NCI-H526 (cell line): ENCODE measurements at regions not wholly inside any gene's neighbourhood (a gene's known extent, or its start where the extent isn't known, plus 50 kb on each side); places are given as distances from the start of the nearest gene placed in this dataset.
A peak's percentile ranks its signal among the peaks of the same experiment; 100 is the strongest.

ENCODE experiments used
- DNase-seq, 2 experiments: peaks; one replicate each; lab custom pipeline; 2025; lab: John Stamatoyannopoulos, UW

DNA sequence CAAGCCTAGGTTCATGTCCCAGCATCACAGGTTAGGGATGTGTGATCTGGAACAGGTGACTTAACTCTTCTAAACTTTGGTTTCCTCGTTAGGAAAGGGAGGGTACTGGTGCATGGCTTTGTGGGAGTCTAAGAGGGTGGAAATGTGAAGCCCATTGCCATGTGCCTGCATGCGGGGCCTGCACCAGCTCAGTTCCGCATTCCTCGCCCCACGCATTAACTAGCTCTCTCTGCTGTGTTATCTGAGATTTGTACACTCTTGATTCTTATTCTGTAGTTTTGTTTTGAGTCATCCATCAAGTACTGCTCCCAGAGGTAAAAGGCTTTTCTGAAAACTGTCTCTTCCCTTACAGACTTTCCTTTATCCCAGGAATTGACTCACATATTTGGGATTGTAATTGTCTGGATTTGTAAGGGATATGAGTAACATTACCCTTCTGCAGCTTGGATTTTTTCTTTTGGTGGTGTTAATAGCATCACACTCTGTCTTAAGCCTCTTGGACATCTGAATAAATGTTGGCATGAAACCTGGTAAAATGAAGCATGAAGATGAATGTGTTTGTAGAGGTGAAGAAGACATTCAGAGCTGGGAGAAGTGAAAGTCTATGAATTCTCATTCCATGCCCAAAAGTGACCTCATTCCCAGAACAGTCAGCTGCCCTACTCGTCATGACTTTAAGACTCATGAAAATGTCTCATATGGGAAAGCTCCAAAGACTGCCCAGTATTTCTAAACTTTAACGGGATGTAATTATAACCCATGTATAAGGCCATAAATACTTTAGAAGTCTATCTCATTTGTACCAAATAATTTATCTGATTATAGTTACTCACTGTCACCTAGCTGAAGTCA is 357.3 kb downstream of the FOXA2 start:
- no peak for DNase-seq

DNA sequence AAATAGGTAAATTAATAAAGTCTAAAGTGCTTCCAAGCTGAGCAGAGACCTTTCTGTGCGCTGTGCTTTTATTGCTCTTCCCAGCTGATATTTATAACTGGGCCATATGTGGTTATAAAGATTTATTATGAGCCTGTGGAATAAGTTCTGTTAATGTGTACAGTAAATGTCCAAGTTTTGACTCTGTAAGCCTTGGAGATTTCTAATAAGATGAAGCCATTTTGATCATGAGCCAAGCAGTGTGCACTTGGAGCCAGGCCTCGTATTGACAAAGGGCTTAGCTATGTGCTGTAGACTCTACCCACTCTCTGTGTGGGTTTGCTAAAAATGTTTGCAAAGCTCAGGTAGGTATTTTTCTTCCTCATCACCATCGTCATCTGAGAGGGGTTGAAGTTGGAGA is 361.1 kb downstream of the FOXA2 start:
- no peak for DNase-seq

DNA sequence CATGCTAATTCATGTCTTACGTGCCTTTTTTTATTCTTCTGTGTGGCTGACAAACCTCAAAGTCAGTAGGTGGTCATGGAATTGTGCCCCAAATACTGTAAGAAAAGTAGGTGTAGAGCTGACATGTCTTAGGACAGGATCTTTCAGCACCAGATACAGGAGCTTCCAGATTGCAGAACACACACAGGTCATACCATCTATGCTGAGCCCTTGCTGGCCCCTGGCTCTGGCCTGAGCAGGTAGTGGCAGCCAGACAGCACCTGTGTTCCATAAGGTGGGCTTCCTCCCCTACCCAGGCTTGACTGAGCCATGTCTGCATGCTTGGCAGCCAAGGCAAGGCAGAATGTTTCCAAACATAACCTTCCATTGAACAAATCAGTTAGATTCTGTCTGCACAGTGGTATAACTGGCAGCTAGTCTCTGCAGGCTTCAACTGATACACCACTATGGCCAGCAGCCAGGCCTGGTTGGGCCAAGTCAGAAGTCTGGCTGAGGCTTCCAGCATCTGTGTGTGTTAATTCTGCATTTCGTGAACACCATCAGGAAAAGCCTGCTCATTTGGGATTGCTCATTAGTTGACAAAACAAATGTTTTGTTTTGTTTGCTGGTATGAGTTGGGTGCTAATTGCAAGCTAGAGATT is 366.5 kb downstream of the FOXA2 start:
- DNase-seq = no peak

DNA sequence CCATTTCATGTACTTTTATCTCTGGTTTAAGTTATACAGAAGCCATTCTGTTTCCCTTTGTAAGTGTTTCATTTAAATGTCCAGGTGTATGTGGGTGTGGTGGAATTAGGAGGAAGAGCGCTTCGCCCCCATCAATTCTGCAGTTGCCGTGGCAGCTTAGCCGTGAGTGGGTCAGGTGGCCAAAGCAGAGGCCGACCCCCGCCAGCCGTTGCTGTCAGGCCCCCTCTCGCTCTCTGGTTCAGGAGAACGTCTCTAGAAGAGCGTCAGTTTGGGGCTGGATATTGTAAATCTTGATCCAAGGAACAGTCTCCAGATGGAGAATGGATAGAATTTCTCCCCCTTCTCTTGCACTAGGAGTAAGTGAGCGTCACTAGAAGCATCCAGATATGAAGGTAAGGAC is 367.4 kb downstream of the FOXA2 start:
- DNase-seq = peak in 1 of 2 experiments; percentile 32

DNA sequence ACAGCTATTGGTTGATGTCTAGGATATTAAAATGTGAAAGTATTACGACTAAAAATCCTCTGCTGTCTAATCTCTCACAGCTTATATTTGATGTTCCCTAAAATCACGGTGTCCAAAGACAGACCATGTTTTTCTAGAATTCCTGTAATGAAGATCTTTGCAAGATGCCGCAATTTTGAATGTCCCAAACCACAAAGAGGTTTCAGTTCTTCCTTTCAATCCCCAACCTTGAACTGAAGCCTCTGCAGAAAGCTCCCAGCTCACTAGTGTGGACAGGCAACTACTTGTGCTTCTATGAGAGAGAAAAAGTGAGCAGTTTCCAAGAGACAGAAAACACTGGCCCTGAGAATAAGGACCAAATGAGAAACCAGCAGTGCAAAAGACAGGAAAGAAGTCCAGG is 370.1 kb downstream of the FOXA2 start:
- no peak for DNase-seq

DNA sequence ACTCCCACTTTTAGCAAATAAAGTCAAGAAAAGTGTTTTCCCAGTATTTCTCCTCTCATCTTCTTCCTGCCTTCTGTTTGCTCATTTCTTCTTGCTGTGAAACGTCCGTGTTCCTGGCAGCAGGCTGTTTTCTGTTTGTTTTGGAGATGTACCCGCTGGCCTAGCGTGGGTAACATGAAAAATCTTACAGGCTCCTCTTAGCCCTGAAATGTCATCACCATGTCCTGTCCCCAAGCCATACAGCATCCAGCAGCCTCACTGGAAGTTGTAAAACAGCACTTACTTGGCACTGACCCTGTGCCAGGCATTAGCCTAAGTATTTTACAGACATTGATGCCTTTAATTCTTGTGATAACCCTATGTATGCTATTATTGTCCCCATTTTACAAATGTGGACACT is 371.1 kb downstream of the FOXA2 start:
- no peak for DNase-seq

DNA sequence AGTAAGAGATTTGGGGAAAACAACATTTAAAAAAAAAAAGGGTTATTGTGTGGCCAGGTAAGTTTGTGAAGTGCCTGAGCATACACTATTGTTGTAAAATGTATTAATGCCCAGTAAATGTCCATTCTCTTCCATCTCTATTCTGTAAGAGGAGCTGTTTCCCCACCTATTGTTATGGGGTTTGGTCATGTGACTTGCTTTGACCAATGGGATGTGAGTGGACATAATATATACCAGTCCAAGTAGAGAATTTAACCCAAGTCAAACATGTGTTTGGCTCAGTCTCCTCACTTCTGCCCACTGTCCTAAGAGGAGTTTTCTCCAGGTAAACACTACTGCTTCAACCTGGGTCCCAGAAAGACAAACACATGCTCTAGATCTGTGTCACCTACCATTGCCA is 377.1 kb downstream of the FOXA2 start:
- DNase-seq = peak in 1 of 2 experiments; percentile 4

DNA sequence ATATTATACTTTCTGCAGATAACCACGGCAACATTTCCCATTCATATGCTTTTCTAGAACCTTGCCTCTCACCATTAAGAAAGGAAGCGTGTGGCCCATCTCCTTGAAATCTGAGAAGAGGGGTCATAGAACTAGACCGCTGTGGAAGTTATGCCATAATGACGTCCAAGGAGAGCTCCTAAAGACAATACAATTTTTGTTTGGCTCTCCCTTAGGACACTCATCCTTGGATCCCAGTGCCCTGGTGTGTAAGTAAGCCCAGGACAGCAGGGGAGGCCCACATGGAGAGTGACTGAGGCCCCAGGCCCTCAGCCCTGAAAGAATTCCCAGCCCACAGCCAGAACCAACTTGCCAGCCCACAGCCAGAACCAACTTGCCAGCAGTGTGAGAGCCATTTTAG is 379.6 kb downstream of the FOXA2 start:
- no peak for DNase-seq

DNA sequence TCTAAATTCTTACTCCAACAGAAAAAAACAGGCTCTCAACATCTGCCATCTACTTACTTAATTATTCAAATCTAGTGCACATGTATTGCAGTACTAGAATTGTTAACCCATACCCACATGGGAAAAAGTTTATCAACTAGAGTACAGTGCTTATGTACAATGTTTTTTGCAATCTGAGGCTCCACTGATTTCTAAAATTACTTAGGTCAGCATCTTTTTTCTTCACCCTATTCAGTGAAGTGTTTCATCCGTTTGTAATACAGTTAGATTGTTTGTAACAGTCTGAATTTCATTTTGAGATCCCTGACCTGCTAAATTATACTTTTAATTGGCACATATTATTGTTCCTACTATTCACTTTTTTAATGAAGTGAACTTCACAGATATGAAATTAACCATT is 402.2 kb downstream of the FOXA2 start:
- no peak for DNase-seq

DNA sequence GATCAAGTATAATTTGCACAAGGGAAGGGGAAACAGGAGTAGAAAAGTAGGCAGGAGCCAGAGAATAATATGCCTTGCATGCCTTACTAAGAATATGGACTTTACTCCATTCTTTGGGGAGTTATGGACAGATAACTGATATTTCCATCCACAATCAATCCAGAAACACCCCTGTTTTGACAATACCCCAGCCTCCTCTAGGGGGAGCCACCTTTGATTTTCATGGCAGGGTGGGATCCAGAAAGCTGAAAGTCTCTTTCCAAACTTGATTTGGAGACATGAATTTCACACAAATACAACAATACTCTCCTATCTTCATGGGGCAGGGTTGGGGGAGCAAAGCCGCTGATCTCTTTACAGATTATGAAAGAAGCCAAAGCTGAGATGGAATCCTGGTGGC is 404.1 kb downstream of the FOXA2 start:
- no peak for DNase-seq

DNA sequence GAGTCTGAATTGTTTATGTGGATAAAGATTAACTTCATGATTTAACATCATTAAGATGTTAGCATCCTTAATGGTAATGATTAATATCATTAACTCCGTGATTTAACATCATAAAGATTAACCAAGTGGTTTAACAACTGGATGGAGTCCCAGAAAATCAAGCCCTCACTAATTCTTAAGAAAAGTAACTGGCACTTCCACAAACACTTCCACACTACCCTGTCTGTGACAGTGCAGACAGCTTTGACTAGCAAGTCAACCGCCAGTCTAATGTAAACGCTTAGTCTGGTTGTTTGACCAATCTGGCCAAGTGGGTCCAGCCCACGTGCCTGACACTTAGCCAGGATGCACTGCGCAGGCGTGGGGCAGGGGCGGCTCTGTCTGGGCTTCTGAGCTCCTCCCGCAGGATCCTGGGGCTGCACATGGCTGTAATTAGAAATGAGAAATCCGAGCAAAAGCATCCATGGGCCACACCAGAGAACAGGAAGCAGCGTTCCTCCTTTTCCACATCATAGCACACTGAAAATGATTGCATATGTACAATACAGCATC is 424.2 kb downstream of the FOXA2 start:
- no peak for DNase-seq

DNA sequence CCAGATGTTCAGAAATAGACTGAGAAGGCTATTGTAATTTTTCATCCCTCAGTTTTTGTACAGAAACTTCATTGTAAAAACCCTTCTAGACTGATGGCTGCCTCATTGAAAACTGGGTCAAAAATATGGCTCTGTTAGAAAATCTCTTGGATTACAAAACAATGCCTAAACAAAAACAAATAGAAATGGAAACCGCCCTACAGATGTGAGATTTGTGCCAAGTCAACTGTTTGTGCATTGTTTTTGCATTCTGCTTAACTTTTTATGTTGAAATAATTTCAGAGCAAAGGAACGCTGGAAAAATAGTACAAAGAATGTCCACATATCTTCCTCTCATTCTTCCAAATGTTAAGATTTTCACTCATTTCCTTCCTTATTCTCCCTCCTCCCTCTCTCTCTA is 425.1 kb downstream of the FOXA2 start:
- DNase-seq = no peak

DNA sequence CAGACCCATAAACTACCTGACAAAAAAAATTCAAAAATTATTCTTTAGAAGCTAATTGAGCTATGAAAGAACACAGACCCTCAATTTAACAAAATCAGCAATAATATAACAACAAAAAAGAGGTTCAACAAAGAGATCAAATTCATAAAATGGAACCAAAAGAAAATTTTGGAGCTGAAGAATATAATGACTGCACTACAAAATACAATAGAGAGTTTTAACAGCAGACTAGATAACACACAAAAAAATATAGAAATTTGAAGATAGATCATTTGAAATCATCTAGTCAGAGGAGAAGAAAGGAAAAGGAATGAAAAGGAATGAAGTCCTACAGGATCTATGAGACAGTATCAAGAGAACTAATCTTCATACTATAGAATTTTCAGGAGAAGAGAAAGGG is 422.1 kb downstream of the PAX1 start:
- no peak for DNase-seq

DNA sequence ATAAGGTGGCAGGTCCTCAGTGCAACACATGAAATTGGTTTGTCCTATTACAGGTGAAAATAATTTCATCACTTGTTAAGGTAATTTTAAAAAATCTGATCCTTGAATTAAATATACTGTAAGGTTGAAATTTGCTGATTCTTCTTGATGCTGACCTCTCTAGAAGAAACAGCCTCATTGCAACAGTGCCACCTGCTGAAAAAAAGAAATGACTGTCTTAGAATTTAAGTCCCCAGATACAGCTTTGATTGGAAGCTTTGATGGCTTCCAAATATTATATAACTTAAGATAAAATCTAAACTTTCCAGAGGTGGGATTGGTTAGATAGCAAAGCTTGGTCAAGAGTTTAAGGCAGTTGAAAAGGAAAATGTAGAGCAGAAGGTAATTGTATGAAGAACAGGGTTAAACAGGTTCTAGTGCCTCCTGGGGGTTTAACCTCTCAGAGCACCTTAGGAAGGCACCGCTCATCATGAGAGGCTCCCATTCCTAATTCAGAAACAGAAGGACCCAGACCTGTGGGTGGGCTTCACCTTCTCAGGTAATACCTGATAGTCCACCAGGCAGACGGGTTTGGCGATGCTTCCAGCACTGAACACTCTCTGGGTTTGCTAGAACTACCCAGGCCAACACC is 401.0 kb downstream of the PAX1 start:
- peak; percentile 38 to 82 for DNase-seq

DNA sequence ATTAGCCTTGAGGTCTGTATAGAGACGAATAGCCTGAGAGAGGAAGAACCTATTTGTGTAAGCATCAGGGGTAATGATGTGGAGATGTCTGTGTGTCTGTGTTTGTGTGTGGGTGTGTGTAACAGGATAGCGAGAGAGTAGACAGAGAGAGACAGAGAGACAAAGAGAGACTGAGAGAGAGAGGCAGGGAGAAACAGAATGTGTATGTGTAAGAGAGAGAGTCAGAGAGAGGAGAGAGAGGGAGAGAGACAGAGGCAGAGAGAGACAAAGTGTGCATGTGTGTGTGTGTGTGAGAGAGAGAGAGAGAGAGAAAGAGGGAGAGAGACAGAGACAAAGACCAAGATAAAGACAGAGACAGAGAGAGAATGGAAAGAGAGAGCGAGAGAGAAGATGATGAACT is 396.1 kb downstream of the PAX1 start:
- DNase-seq = no peak

DNA sequence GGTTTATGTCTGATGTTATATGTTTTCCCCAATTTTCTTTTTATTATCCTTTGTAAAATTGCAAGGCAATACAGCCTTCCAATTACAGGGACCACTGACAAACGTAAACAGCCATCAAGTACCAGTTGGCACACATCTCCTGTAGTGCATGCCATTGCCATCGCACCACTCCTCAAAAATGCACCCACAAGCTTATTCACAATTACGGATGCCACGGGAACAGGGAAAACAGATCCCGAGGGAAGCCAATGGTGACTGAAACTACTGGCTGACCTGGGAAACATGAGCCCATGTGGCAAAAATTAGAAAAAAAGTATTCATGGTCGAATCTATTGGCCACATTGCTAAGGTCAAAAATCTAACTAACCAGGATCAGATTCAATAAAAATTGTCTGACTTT is 395.2 kb downstream of the PAX1 start:
- DNase-seq = no peak

DNA sequence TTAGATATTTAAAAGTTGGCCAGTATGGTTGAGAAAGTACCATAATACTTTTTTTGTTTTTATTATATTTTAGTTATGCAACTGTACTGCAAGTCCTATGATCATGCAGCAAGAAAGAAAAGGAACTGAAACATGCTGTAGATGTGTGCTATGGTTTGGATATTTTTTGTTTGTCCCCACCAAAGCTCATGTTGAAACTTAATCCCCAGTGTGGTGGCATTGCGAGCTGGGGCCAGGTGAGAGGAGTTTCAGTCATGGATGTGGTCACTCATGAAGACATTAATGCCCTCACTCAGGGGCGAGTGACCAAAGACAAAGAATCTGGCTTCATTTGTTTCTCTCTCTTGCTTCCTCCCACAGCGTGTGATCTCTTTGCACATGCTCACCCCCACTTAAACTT is 393.9 kb downstream of the PAX1 start:
- no peak for DNase-seq

DNA sequence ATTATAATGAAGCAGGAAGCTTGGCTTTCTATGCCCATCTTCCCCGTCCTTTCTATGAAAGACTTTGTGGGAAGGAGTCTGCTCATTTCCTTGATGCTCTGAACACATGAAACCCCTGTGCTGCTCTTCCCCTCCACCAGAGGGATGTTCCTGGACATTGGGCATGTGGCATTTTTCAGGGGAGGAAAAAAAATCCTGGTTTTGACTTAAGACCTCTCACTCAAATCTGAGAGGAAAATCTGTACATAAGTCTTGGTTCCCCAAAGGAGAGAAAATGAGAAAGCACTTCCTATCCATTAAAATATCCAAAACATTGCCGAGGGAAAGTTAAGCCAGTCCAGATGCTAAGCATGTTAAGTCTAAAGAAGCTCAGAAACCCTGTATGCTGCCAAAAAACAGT is 393.0 kb downstream of the PAX1 start:
- DNase-seq = no peak

DNA sequence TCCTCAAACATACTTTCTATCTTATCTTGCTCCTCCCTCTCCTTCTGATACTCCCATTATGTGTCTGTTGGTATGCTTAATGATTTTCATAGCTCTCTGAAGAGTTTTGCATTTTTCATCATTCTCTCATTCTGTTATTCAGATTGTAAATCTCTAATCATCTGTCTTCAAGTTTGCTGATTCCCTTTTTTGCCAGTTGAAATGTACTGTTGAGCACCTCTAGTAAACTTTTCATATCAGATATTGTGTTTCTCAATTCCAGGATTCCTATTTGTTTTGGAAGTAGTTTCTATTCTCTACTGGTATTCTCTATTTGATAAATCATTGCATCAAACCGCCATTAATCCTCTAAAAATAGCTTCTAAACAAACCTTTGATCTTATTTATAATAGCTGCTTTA is 387.7 kb downstream of the PAX1 start:
- no peak for DNase-seq

DNA sequence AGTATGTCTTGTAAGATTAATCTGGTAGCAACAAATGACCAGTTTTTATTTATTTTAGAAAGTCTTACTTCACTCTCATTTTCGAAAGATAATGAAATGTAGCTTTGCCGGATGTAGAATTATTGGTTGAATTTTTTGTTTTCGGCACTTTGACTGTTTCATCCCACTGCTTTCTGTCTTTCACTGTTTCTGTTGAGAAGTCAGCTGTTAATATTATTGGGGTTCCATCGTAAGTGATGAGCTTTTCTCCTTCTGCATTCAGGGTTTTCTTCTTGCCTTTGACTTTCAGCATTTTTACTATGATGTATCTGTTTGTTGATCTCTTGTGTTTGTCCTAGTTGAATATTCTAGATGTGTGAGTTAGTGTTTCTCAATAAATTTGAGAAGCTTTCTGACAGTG is 383.4 kb downstream of the PAX1 start:
- no peak for DNase-seq

DNA sequence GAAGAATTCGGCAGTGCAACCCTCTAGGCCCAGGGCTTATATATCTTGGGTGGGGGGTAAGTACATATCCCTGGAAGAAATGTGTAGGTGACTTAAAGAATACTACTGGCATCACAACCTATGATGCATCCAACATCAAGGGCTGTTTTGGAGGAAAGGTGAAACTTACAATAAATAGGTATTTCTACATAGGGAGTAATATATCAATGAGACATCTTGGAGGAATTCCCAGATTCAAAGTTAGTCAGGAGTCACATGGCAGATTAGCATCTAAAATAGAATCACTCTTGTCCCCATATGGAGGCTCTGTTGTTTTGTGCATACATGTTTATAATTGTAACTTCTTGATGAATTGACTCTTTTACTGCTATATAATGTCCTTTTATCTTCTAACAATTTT is 375.5 kb downstream of the PAX1 start:
- DNase-seq = no peak

DNA sequence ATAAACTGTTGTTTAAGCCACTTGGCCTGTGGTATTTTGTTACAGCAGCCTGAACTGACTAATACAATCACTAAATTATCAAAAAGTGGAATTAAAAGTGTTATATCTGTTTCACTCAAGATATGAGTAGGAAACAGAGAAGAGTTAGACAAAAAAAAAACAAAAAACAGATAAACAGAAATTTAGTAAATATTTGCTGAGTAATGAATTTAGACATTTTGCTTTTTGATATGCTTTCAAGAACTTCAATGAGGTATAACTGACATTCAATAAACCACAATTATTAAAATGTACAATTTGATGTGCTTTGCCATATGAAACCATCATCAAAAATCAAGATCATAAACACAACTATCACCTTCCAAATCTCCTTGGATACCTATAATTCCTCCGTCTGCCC is 369.2 kb downstream of the PAX1 start:
- no peak for DNase-seq

DNA sequence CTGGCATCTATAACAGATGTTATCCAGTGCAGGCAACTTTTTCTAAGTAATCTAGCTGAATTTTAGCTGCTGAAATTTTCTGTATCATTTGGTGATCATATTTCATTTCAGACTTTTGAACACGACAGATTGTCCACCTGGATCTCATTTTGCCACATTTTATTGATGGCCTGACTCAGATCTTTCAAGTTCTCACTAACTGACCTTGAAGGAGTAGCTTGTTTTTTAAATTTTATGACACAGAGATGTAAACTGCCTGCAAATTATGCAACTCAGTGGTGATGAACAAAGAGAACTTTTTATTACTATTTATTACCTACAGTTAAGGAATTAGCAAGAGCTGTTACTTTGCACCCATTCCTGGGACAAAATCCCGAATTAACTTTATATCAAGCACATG is 366.4 kb downstream of the PAX1 start:
- no peak for DNase-seq
